ENCODE measurements at regions not wholly inside any gene's neighbourhood (a gene's known extent, or its start where the extent isn't known, plus 50 kb on each side); places are given as distances from the start of the nearest gene placed in this dataset.

- TF ChIP-seq POLR2A (IDR thresholded peaks at IDR 0.05) (no peak), CTCF (IDR thresholded peaks at IDR 0.05) (no peak)
Observed at GRCh38 chr12:91845365-91845764, 300.3 kb downstream of the BTG1 start.
